ENCODE measurements at regions not wholly inside any gene's neighbourhood (a gene's known extent, or its start where the extent isn't known, plus 50 kb on each side); places are given as distances from the start of the nearest gene placed in this dataset.

DNA sequence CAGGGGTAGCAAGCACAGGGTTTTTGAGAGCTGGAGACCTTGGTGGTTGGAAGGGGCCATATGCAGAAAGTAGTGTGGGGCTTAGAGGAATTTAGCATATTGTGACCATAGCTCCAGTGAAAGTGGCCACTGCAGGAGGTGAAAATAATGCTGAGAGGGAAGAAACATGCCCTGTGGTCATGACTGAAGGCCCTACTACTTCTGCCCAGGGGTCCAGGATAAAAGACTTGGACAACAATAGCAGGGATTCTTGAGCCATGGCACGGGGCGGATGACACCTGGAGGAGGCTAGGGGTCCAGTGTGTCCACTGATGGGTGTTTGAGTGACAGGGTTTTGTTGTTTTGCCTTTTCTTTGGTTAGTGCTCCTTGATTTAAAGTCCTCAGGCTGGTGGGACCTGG lies 694.6 kb downstream of the CPS1 start:
- H3K4me3 ChIP-seq (ENCODE audit: low read depth, low read length) = no peak overlapping the region
- in situ Hi-C loops (cut with HindIII; ENCODE audit: low sequenced_read_pairs) = no loop called here
- no peak for TF ChIP-seq CTCF (IDR thresholded peaks at IDR 0.05; ENCODE audit: low read depth, low read length, missing control alignments)
- no peak for DNase-seq (ENCODE audit: low read depth)

- in situ Hi-C loops (cut with HindIII; ENCODE audit: low sequenced_read_pairs) = no loop called here
- H3K4me3 ChIP-seq (ENCODE audit: low read depth, low read length) = no peak overlapping the region
- no peak for DNase-seq (ENCODE audit: low read depth)
- no peak for TF ChIP-seq CTCF (IDR thresholded peaks at IDR 0.05; ENCODE audit: low read depth, low read length, missing control alignments)
Measured at GRCh38 chr2:211258646-211259335, 702.4 kb downstream of the CPS1 start.

- no peak overlapping the region for H3K4me3 ChIP-seq (ENCODE audit: low read depth, low read length)
- DNase-seq (ENCODE audit: low read depth) = peak; percentile 2
- TF ChIP-seq CTCF (IDR thresholded peaks at IDR 0.05; ENCODE audit: low read depth, low read length, missing control alignments) = no peak
- in situ Hi-C loops (cut with HindIII; ENCODE audit: low sequenced_read_pairs) = no loop called here
Measured at GRCh38 chr2:211259831-211260476, 703.6 kb downstream of the CPS1 start.

GRCh38 chr2:211270257-211270656 lies 713.9 kb downstream of the CPS1 start:
- no peak for TF ChIP-seq CTCF (IDR thresholded peaks at IDR 0.05; ENCODE audit: low read depth, low read length, missing control alignments)
- DNase-seq (ENCODE audit: low read depth) = no peak
- no peak overlapping the region for H3K4me3 ChIP-seq (ENCODE audit: low read depth, low read length)
- in situ Hi-C loops (cut with HindIII; ENCODE audit: low sequenced_read_pairs) = no loop called here

DNA sequence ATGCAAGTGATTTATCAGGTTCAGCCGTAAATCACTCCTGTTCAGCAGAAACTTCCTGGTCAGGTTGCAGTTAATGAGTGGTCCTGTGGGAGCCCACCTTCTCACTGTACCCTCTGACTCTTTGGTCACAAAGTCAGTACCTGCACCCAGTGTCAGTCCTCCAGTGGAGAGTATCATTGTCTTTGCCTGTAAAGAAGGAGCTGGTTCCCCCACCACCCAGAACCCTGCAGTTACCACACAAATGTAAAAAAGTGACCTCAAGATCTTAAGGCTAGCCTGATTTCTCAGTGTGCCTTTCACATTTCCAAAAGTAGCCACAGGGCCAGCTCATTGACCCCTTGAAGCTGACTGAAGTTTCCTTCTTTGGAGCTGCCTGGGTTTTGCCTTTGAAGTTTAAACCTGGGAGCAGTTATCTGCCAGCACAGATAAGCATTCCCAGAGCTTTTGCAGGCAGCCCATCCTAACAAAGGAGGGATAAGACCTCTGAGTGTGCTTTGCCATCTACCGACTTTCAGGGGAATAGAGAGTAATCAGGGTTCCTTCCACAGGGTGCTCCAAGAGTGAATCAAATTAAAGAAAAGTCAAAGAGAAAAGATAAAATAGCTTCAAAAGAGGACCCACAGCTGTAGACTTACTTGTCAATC lies 725.2 kb downstream of the CPS1 start:
- no peak for TF ChIP-seq CTCF (IDR thresholded peaks at IDR 0.05; ENCODE audit: low read depth, low read length, missing control alignments)
- no peak overlapping the region for H3K4me3 ChIP-seq (ENCODE audit: low read depth, low read length)
- no peak for DNase-seq (ENCODE audit: low read depth)
- in situ Hi-C loops (cut with HindIII; ENCODE audit: low sequenced_read_pairs) = loop anchor here (10.0 kb wide), 1 partner anchor 47 kb away; no protein-coding TSS in a partner anchor

DNA sequence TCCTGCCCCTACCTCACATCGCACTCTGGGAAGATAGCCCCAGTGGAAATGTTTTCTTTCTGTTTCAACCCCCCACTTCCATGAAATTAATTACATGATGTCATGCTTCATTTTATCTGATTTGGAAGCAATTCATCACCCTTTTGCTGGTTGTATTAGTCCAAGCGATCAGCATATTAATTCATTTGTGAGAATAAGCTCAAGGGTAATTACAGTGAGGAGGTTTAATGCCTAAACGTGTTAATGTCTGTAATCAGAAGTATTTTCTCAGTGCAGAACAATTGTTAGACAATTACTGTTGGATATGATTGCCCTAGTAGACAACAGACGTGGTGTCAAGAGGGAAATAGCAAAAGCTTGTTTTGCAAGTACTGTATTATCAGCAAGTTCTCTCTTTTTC lies 746.3 kb downstream of the CPS1 start:
- DNase-seq (ENCODE audit: low read depth) = no peak
- H3K4me3 ChIP-seq (ENCODE audit: low read depth, low read length) = no peak overlapping the region
- no peak for TF ChIP-seq CTCF (IDR thresholded peaks at IDR 0.05; ENCODE audit: low read depth, low read length, missing control alignments)
- in situ Hi-C loops (cut with HindIII; ENCODE audit: low sequenced_read_pairs) = no loop called here
